ENCODE measurements at regions not wholly inside any gene's neighbourhood (a gene's known extent, or its start where the extent isn't known, plus 50 kb on each side); places are given as distances from the start of the nearest gene placed in this dataset.

GRCh38 chr4:129422277-129422676 is 326.3 kb downstream of the C4orf33 start:
- no peak for DNase-seq

- no peak for DNase-seq
Observed at GRCh38 chr4:129428454-129428853, 332.5 kb downstream of the C4orf33 start.

- no peak for DNase-seq
Observed at GRCh38 chr4:129429581-129430320, 333.8 kb downstream of the C4orf33 start.

- DNase-seq: no peak
Observed at GRCh38 chr4:129437347-129437746, 341.4 kb downstream of the C4orf33 start.

- DNase-seq: no peak
Observed at GRCh38 chr4:129438456-129438981, 342.6 kb downstream of the C4orf33 start.

GRCh38 chr4:129446074-129446473 is 350.1 kb downstream of the C4orf33 start:
- no peak for DNase-seq

GRCh38 chr4:129453524-129454200 is 357.7 kb downstream of the C4orf33 start:
- DNase-seq: no peak

- no peak for DNase-seq
Observed at GRCh38 chr4:129455482-129455881, 359.5 kb downstream of the C4orf33 start.

- no peak for DNase-seq
Observed at GRCh38 chr4:129468624-129469023, 372.7 kb downstream of the C4orf33 start.

- DNase-seq: no peak
Observed at GRCh38 chr4:129474698-129475097, 378.7 kb downstream of the C4orf33 start.

- no peak for DNase-seq
Observed at GRCh38 chr4:129481107-129481506, 385.2 kb downstream of the C4orf33 start.

- no peak for DNase-seq
Observed at GRCh38 chr4:129488427-129488826, 392.5 kb downstream of the C4orf33 start.

- no peak for DNase-seq
Observed at GRCh38 chr4:129490516-129490915, 394.6 kb downstream of the C4orf33 start.

GRCh38 chr4:129498626-129499025 is 402.7 kb downstream of the C4orf33 start:
- DNase-seq: no peak

- DNase-seq: no peak
Observed at GRCh38 chr4:129514852-129515251, 418.9 kb downstream of the C4orf33 start.

GRCh38 chr4:129515356-129515755 is 419.4 kb downstream of the C4orf33 start:
- no peak for DNase-seq

GRCh38 chr4:129526812-129527211 is 430.9 kb downstream of the C4orf33 start:
- no peak for DNase-seq

GRCh38 chr4:129531253-129531652 is 435.3 kb downstream of the C4orf33 start:
- DNase-seq: no peak

- no peak for DNase-seq
Observed at GRCh38 chr4:129532573-129532972, 436.6 kb downstream of the C4orf33 start.

GRCh38 chr4:129543299-129543698 is 447.3 kb downstream of the C4orf33 start:
- DNase-seq: no peak

- DNase-seq: no peak
Observed at GRCh38 chr4:129545599-129546278, 449.8 kb downstream of the C4orf33 start.

GRCh38 chr4:129546531-129546930 is 450.6 kb downstream of the C4orf33 start:
- DNase-seq: no peak

GRCh38 chr4:129550281-129550785 is 454.4 kb downstream of the C4orf33 start:
- no peak for DNase-seq

GRCh38 chr4:129561280-129561679 is 465.3 kb downstream of the C4orf33 start:
- DNase-seq: no peak

Measured in CD4-positive, alpha-beta T cell treated with Interleukin-21 for 1 hour (primary cell).